ACC112 (cell line): ENCODE measurements at regions not wholly inside any gene's neighbourhood (a gene's known extent, or its start where the extent isn't known, plus 50 kb on each side); places are given as distances from the start of the nearest gene placed in this dataset.

ENCODE experiments used
- H2AFZ ChIP-seq: fragments of 200-600 bp; sonication (generic); one replicate; pipeline ENCODE4 v1.6.0; 2017; ENCODE audit warnings: antibody characterized with exemption, low read length; ENCODE audit not compliant: unreplicated experiment
- H3K27ac ChIP-seq: fragments of 200-600 bp; sonication (generic); 2 replicates; pipeline ENCODE4 v1.5.1; 2014; ENCODE audit warnings: low read depth, mild to moderate bottlenecking, antibody characterized with exemption, low read length, moderate library complexity
- H3K27me3 ChIP-seq: fragments of 200-600 bp; sonication (generic); 2 replicates; pipeline ENCODE4 v1.6.1; 2014; ENCODE audit warnings: mild to moderate bottlenecking, antibody characterized with exemption, low read length, moderate library complexity, mixed read lengths; ENCODE audit not compliant: insufficient read depth
- H3K36me3 ChIP-seq: fragments of 200-600 bp; sonication (generic); 2 replicates; pipeline ENCODE4 v1.6.1; 2016; ENCODE audit warnings: mild to moderate bottlenecking, antibody characterized with exemption, low read length, moderate library complexity, mixed read lengths; ENCODE audit not compliant: insufficient read depth
- H3K4me1 ChIP-seq: fragments of 200-600 bp; sonication (generic); one replicate; pipeline ENCODE4 v1.6.1; 2016; ENCODE audit warnings: low read length, mixed read lengths; ENCODE audit not compliant: insufficient read depth, unreplicated experiment, control insufficient read depth
- H3K4me3 ChIP-seq: fragments of 200-600 bp; sonication (generic); 2 replicates; pipeline ENCODE4 v1.5.1; 2014; ENCODE audit warnings: mild to moderate bottlenecking, low read depth, low read length
- H3K79me2 ChIP-seq: fragments of 200-600 bp; sonication (generic); one replicate; pipeline ENCODE4 v1.6.0; 2016; ENCODE audit warnings: low read length; ENCODE audit not compliant: control insufficient read depth, unreplicated experiment, insufficient read depth

- no peaks in the 10 kb centered on the region for H3K4me1 ChIP-seq
- peaks cover 8% of the 10 kb centered on the region for H3K79me2 ChIP-seq
- H3K36me3 ChIP-seq, result peaks cover 21% of the 10 kb centered on the region
- H2AFZ ChIP-seq, result no peak overlapping the region
- H3K27me3 ChIP-seq, result no peaks in the 10 kb centered on the region
- H3K27ac ChIP-seq, result no peak overlapping the region
- no peak overlapping the region for H3K4me3 ChIP-seq
These were observed 50.8 kb downstream of the RBM27 start for GRCh38 chr5:146254223-146254622.

- no peaks in the 10 kb centered on the region for H3K27me3 ChIP-seq
- no peak overlapping the region for H3K27ac ChIP-seq
- no peaks in the 10 kb centered on the region for H3K79me2 ChIP-seq
- H3K4me3 ChIP-seq, result no peak overlapping the region
- no peak overlapping the region for H2AFZ ChIP-seq
- peaks cover 14% of the 10 kb centered on the region for H3K36me3 ChIP-seq
- no peaks in the 10 kb centered on the region for H3K4me1 ChIP-seq
These were observed 65.5 kb upstream of the POU4F3 start for GRCh38 chr5:146273109-146273508.

- H3K79me2 ChIP-seq, result no peaks in the 10 kb centered on the region
- H3K27ac ChIP-seq, result peak overlapping the region; percentile 79
- H3K4me3 ChIP-seq, result peak overlapping the region; percentile 8; the same call in 1 of the 2 replicates
- no peak overlapping the region for H2AFZ ChIP-seq
- H3K4me1 ChIP-seq, result peaks cover 19% of the 10 kb centered on the region
- H3K27me3 ChIP-seq, result no peaks in the 10 kb centered on the region
- peaks cover 14% of the 10 kb centered on the region; the same call in 1 of the 2 replicates for H3K36me3 ChIP-seq
These were observed 55.3 kb upstream of the POU4F3 start for GRCh38 chr5:146283344-146283761.

- Histone ChIP-seq H3K4me3 (peak overlapping the region; percentile 8; the same call in 1 of the 2 replicates), H3K4me1 (peaks cover 19% of the 10 kb centered on the region), H3K27me3 (no peaks in the 10 kb centered on the region), H2AFZ (no peak overlapping the region), H3K36me3 (peaks cover 14% of the 10 kb centered on the region; the same call in 1 of the 2 replicates), H3K79me2 (no peaks in the 10 kb centered on the region), H3K27ac (peak overlapping the region; percentile 79)
These were observed 54.6 kb upstream of the POU4F3 start for GRCh38 chr5:146284016-146284415.
